ENCODE measurements at regions not wholly inside any gene's neighbourhood (a gene's known extent, or its start where the extent isn't known, plus 50 kb on each side); places are given as distances from the start of the nearest gene placed in this dataset.

DNA sequence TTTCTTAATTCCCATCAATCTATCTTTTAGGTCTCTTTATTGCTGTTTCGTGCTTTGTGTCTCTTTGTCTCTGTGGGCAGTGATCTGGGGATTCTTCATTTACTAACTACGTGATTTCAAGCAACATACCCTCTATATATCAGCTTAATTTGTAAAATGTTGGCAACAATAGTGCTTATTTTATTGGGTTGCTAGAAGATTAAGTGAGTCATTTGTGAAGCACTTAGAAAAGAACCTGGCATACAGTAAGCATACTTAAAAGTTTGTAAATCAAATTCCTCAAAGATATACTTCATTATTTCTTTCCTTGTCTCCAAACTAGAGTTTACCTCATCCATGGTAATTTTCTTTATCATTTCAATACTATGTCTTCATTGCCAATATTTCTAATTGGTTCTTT is 669.7 kb downstream of the MAT2B start:
- no peak overlapping the region for H3K27ac ChIP-seq (ENCODE audit: low read depth, low read length)
- H3K9me3 ChIP-seq (ENCODE audit: control insufficient read depth in 5 of 5, low read length in 5 of 5), result no peaks in the 10 kb centered on the region
- H3K4me3 ChIP-seq (ENCODE audit: low read depth in 1 of 5, low read length in 5 of 5), result no peak overlapping the region
- H3K9ac ChIP-seq (ENCODE audit: low read length in 5 of 5), result no peak overlapping the region
- no peaks in the 10 kb centered on the region for H3K36me3 ChIP-seq (ENCODE audit: control insufficient read depth in 5 of 5, insufficient read depth in 5 of 5, low read length in 5 of 5)
- no peaks in the 10 kb centered on the region for H3K4me1 ChIP-seq (ENCODE audit: control insufficient read depth in 5 of 5, insufficient read depth in 5 of 5, low read length in 5 of 5)
- H3K27me3 ChIP-seq (ENCODE audit: control insufficient read depth in 5 of 5, insufficient read depth in 4 of 5, low read length in 5 of 5), result no peaks in the 10 kb centered on the region

DNA sequence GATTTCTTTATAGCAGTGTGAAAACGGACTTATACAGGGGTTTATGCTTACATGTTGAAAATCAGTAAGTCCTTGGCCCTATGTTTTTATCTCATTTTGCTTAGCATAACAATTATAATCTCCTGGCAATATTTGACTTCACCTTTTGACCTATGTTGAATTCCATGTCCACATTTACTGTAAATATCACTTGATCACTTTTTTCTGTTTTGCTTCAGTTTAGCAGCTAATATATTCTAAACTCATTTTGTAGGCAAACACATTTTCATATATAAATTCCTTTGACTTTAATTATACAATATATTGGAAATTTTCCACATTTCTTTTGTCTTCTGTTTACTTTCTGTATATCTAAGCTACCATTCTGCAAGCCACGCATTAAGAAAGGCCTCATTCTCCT is 674.0 kb downstream of the MAT2B start:
- Histone ChIP-seq H3K36me3 (ENCODE audit: control insufficient read depth in 5 of 5, insufficient read depth in 5 of 5, low read length in 5 of 5) (no peaks in the 10 kb centered on the region), H3K27me3 (ENCODE audit: control insufficient read depth in 5 of 5, insufficient read depth in 4 of 5, low read length in 5 of 5) (no peaks in the 10 kb centered on the region), H3K4me1 (ENCODE audit: control insufficient read depth in 5 of 5, insufficient read depth in 5 of 5, low read length in 5 of 5) (no peaks in the 10 kb centered on the region), H3K27ac (ENCODE audit: low read depth, low read length) (no peak overlapping the region), H3K4me3 (ENCODE audit: low read depth in 1 of 5, low read length in 5 of 5) (no peak overlapping the region), H3K9me3 (ENCODE audit: control insufficient read depth in 5 of 5, low read length in 5 of 5) (no peaks in the 10 kb centered on the region), H3K9ac (ENCODE audit: low read length in 5 of 5) (no peak overlapping the region)

DNA sequence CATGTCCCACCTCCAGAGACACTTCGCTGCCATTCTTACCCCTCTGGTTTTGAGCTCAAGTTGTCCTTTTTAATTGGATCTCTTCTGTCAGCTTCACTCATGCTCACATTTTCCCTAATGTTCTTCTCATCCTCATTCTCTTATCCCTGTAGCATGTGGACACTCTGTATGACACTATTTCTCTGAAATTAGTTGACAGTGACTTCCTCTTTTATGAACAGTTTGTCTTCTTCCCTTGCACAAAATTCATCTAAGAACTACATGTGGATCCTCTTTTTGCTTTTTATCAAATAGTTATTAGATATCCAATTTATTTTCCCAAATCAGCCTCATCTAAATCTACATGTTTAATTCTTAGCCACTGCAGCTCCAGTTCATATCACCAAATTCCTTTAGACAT is 676.2 kb downstream of the MAT2B start:
- peaks cover 0 to 5% (median 0%) of the 10 kb centered on the region in 5 donors for H3K4me1 ChIP-seq (ENCODE audit: control insufficient read depth in 5 of 5, insufficient read depth in 5 of 5, low read length in 5 of 5)
- H3K27ac ChIP-seq (ENCODE audit: low read depth, low read length), result no peak overlapping the region
- H3K36me3 ChIP-seq (ENCODE audit: control insufficient read depth in 5 of 5, insufficient read depth in 5 of 5, low read length in 5 of 5), result no peaks in the 10 kb centered on the region
- H3K4me3 ChIP-seq (ENCODE audit: low read depth in 1 of 5, low read length in 5 of 5), result no peak overlapping the region
- H3K9ac ChIP-seq (ENCODE audit: low read length in 5 of 5), result no peak overlapping the region
- no peaks in the 10 kb centered on the region for H3K27me3 ChIP-seq (ENCODE audit: control insufficient read depth in 5 of 5, insufficient read depth in 4 of 5, low read length in 5 of 5)
- no peaks in the 10 kb centered on the region for H3K9me3 ChIP-seq (ENCODE audit: control insufficient read depth in 5 of 5, low read length in 5 of 5)

DNA sequence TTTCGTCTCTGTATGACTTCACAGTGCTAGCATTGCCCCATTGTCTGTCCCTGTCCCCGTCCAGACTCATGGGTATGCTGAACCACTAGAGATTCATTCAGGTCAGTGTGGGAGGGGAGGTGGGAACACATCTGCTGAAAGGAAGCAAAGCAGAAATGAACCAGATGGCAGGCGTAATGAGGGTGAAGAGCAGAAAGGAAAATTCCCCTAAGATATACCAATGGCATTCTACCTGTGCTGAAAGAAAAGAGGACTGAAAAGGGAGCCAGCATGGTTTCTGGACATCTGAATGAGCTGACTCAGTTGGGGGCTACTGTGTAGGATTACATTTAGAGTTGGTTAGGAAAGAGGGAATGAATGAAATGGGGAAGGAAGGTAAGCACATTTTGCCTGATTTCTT is 678.7 kb downstream of the MAT2B start:
- no peaks in the 10 kb centered on the region for H3K27me3 ChIP-seq (ENCODE audit: control insufficient read depth in 5 of 5, insufficient read depth in 4 of 5, low read length in 5 of 5)
- H3K27ac ChIP-seq (ENCODE audit: low read depth, low read length), result no peak overlapping the region
- H3K36me3 ChIP-seq (ENCODE audit: control insufficient read depth in 5 of 5, insufficient read depth in 5 of 5, low read length in 5 of 5), result no peaks in the 10 kb centered on the region
- H3K9ac ChIP-seq (ENCODE audit: low read length in 5 of 5), result no peak overlapping the region
- peaks cover 0 to 22% (median 4%) of the 10 kb centered on the region in 5 donors for H3K4me1 ChIP-seq (ENCODE audit: control insufficient read depth in 5 of 5, insufficient read depth in 5 of 5, low read length in 5 of 5)
- no peak overlapping the region for H3K4me3 ChIP-seq (ENCODE audit: low read depth in 1 of 5, low read length in 5 of 5)
- no peaks in the 10 kb centered on the region for H3K9me3 ChIP-seq (ENCODE audit: control insufficient read depth in 5 of 5, low read length in 5 of 5)

DNA sequence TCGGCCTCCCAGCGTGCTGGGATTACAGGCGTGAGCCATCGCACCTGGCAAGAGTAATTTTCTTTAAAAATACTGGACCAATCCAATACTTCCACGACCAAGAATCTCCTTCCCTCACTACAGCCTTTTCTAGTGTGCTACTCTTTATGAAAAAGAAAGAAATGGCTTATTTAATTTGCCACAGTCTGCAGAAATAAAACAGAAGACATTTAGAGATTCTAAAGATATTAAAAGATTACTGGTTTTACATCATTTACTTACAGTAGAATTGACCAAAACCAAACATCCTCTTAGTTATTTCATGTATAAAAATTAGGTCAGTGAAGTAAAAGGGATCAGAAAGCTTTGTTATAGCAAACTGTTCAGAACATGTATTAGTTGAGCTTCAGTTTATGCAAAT is 679.6 kb downstream of the MAT2B start:
- Histone ChIP-seq H3K4me1 (ENCODE audit: control insufficient read depth in 5 of 5, insufficient read depth in 5 of 5, low read length in 5 of 5) (peaks cover 0 to 22% (median 4%) of the 10 kb centered on the region in 5 donors), H3K27me3 (ENCODE audit: control insufficient read depth in 5 of 5, insufficient read depth in 4 of 5, low read length in 5 of 5) (no peaks in the 10 kb centered on the region), H3K27ac (ENCODE audit: low read depth, low read length) (no peak overlapping the region), H3K36me3 (ENCODE audit: control insufficient read depth in 5 of 5, insufficient read depth in 5 of 5, low read length in 5 of 5) (no peaks in the 10 kb centered on the region), H3K4me3 (ENCODE audit: low read depth in 1 of 5, low read length in 5 of 5) (no peak overlapping the region), H3K9me3 (ENCODE audit: control insufficient read depth in 5 of 5, low read length in 5 of 5) (no peaks in the 10 kb centered on the region), H3K9ac (ENCODE audit: low read length in 5 of 5) (no peak overlapping the region)

DNA sequence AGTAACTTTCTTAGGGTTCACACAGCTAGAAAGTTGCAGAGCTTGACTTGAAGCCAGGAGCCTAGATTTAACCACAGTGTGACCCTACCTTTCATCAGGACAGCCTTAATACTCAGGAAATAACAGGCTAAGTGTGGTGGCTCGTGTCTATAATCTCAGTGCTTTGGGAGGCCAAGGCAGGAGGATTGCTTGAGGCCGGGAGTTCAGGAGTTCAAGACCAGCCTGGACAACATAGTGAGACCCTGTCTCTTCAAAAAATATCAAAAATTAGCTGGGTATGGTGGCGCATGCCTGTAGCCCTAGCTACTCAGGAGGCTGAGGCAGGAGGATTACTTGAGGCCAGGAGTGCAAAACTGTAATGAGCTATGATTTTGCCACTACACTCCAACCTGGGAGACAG is 681.1 kb downstream of the MAT2B start:
- no peak overlapping the region for H3K4me3 ChIP-seq (ENCODE audit: low read depth in 1 of 5, low read length in 5 of 5)
- peaks cover 0 to 30% (median 9%) of the 10 kb centered on the region in 5 donors for H3K4me1 ChIP-seq (ENCODE audit: control insufficient read depth in 5 of 5, insufficient read depth in 5 of 5, low read length in 5 of 5)
- no peaks in the 10 kb centered on the region for H3K27me3 ChIP-seq (ENCODE audit: control insufficient read depth in 5 of 5, insufficient read depth in 4 of 5, low read length in 5 of 5)
- no peaks in the 10 kb centered on the region for H3K36me3 ChIP-seq (ENCODE audit: control insufficient read depth in 5 of 5, insufficient read depth in 5 of 5, low read length in 5 of 5)
- no peak overlapping the region for H3K9ac ChIP-seq (ENCODE audit: low read length in 5 of 5)
- no peaks in the 10 kb centered on the region for H3K9me3 ChIP-seq (ENCODE audit: control insufficient read depth in 5 of 5, low read length in 5 of 5)
- no peak overlapping the region for H3K27ac ChIP-seq (ENCODE audit: low read depth, low read length)

DNA sequence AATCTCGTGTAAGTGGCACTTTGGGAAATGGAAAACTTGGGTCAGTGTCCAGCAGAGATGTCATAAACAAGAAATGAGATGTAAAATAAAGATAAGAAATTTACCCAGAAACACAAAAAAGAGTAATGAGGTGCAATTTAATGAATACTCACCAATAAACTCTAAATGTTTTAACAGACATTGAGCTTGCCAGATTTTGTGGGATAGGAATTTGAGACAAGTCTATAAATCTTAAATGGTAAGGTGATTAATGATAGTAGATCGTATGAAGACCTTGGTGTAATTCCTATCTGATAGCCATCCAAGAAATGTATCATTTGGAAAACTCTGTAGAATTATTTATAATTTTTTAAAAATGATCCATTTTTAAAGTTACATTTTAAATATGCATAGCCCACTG is 682.4 kb downstream of the MAT2B start:
- Histone ChIP-seq H3K27me3 (ENCODE audit: control insufficient read depth in 5 of 5, insufficient read depth in 4 of 5, low read length in 5 of 5) (no peaks in the 10 kb centered on the region), H3K9me3 (ENCODE audit: control insufficient read depth in 5 of 5, low read length in 5 of 5) (no peaks in the 10 kb centered on the region), H3K9ac (ENCODE audit: low read length in 5 of 5) (no peak overlapping the region), H3K27ac (ENCODE audit: low read depth, low read length) (no peak overlapping the region), H3K4me3 (ENCODE audit: low read depth in 1 of 5, low read length in 5 of 5) (no peak overlapping the region), H3K36me3 (ENCODE audit: control insufficient read depth in 5 of 5, insufficient read depth in 5 of 5, low read length in 5 of 5) (no peaks in the 10 kb centered on the region), H3K4me1 (ENCODE audit: control insufficient read depth in 5 of 5, insufficient read depth in 5 of 5, low read length in 5 of 5) (peaks cover 0 to 33% (median 11%) of the 10 kb centered on the region in 5 donors)

DNA sequence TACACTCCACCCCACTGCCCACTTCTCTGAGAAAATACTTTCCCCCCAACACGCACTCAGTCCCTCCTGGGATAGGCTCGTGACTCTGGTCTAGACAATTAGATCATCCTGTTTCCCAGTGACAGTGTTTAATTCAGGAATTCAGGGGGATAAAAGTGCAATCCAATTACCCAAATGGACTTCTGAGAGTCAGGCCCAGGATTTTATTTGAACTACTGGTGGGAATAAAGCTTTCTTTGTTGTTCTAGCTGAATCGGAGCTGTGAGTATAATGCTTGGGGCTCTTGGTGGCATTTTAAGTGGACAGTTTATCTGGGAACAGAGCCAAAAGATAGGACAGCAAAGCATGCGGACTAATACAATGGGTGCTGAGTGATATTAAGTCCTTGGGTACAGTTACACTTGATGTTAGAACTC is 683.3 kb downstream of the MAT2B start:
- Histone ChIP-seq H3K27ac (ENCODE audit: low read depth, low read length) (no peak overlapping the region), H3K4me3 (ENCODE audit: low read depth in 1 of 5, low read length in 5 of 5) (no peak overlapping the region), H3K27me3 (ENCODE audit: control insufficient read depth in 5 of 5, insufficient read depth in 4 of 5, low read length in 5 of 5) (no peaks in the 10 kb centered on the region), H3K4me1 (ENCODE audit: control insufficient read depth in 5 of 5, insufficient read depth in 5 of 5, low read length in 5 of 5) (peaks cover 0 to 33% (median 11%) of the 10 kb centered on the region in 5 donors), H3K36me3 (ENCODE audit: control insufficient read depth in 5 of 5, insufficient read depth in 5 of 5, low read length in 5 of 5) (no peaks in the 10 kb centered on the region), H3K9me3 (ENCODE audit: control insufficient read depth in 5 of 5, low read length in 5 of 5) (no peaks in the 10 kb centered on the region), H3K9ac (ENCODE audit: low read length in 5 of 5) (no peak overlapping the region)

DNA sequence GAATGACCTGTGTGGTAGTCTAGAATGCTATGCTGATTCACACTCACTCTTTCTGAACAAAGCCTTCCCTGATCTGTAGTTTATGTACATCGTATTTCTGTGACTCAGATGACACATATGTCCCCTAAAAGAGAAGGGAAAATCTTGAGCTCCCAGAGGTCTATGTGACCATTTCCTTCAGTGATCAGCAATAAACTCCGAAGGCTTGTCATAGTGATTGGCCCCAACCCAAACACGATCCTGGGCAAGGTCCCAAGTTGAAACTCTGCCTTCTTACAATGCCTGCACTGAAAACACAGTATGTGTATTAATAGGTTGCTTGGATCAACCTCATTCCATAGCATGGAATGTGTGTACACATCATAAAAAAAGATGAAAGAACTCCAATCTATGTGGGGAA is 685.8 kb downstream of the MAT2B start:
- no peaks in the 10 kb centered on the region for H3K36me3 ChIP-seq (ENCODE audit: control insufficient read depth in 5 of 5, insufficient read depth in 5 of 5, low read length in 5 of 5)
- no peak overlapping the region for H3K27ac ChIP-seq (ENCODE audit: low read depth, low read length)
- H3K4me3 ChIP-seq (ENCODE audit: low read depth in 1 of 5, low read length in 5 of 5), result no peak overlapping the region
- no peak overlapping the region for H3K9ac ChIP-seq (ENCODE audit: low read length in 5 of 5)
- H3K27me3 ChIP-seq (ENCODE audit: control insufficient read depth in 5 of 5, insufficient read depth in 4 of 5, low read length in 5 of 5), result no peaks in the 10 kb centered on the region
- no peaks in the 10 kb centered on the region for H3K9me3 ChIP-seq (ENCODE audit: control insufficient read depth in 5 of 5, low read length in 5 of 5)
- H3K4me1 ChIP-seq (ENCODE audit: control insufficient read depth in 5 of 5, insufficient read depth in 5 of 5, low read length in 5 of 5), result peaks cover 0 to 30% (median 11%) of the 10 kb centered on the region in 5 donors

DNA sequence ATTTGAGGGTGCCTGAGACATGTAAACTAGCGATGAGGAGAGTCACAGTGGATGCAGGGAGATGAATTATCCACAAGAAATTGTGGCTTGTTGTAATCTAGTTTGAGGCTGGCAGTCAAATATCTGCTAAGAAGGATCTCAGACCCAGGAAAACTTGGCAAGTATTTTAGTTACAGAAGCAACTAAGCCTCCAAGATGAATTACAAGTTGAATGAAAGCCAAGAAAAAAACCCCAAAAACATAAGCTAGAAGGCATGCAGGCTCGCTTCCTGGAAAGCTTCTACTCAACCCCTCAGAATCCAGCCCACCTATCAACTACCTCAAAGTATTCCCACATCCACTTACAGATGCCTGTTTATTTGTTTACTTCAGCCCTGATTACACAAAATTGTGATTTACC is 696.9 kb downstream of the MAT2B start:
- Histone ChIP-seq H3K4me1 (ENCODE audit: control insufficient read depth in 5 of 5, insufficient read depth in 5 of 5, low read length in 5 of 5) (peaks cover 0 to 11% (median 5%) of the 10 kb centered on the region in 5 donors), H3K36me3 (ENCODE audit: control insufficient read depth in 5 of 5, insufficient read depth in 5 of 5, low read length in 5 of 5) (no peaks in the 10 kb centered on the region), H3K4me3 (ENCODE audit: low read depth in 1 of 5, low read length in 5 of 5) (no peak overlapping the region), H3K27ac (ENCODE audit: low read depth, low read length) (no peak overlapping the region), H3K9ac (ENCODE audit: low read length in 5 of 5) (no peak overlapping the region), H3K27me3 (ENCODE audit: control insufficient read depth in 5 of 5, insufficient read depth in 4 of 5, low read length in 5 of 5) (no peaks in the 10 kb centered on the region), H3K9me3 (ENCODE audit: control insufficient read depth in 5 of 5, low read length in 5 of 5) (peaks cover 0 to 7% (median 0%) of the 10 kb centered on the region in 5 donors)

Measured in subcutaneous abdominal adipose tissue (tissue), 5 donors.